Stomach smooth muscle (tissue), 2 donors: ENCODE measurements at regions not wholly inside any gene's neighbourhood (a gene's known extent, or its start where the extent isn't known, plus 50 kb on each side); places are given as distances from the start of the nearest gene placed in this dataset.
A peak's percentile ranks its signal among the peaks of the same experiment; 100 is the strongest.
"Not testable (repeated sequence)": the region's sequence is repeated elsewhere in the genome, so short reads cannot be mapped to it uniquely, and the experiment has no call there.

ENCODE experiments used
- H3K27ac ChIP-seq: one replicate; pipeline ENCODE4 v1.7.0; 2013; ENCODE audit warnings: mild to moderate bottlenecking, low read length, inconsistent platforms
- H3K27me3 ChIP-seq, 2 donors: one replicate each; pipeline ENCODE4 v1.7.0; 2013; ENCODE audit warnings: low read length in 2 of 2; ENCODE audit not compliant: insufficient read depth in 2 of 2, control insufficient read depth in 1 of 2
- H3K36me3 ChIP-seq, 2 donors: one replicate each; pipeline ENCODE4 v1.7.0; 2013; ENCODE audit warnings: low read length in 2 of 2; ENCODE audit not compliant: control insufficient read depth in 2 of 2, insufficient read depth in 2 of 2
- H3K4me1 ChIP-seq: one replicate; pipeline ENCODE4 v1.7.0; 2013; ENCODE audit warnings: low read length; ENCODE audit not compliant: control insufficient read depth, insufficient read depth
- H3K4me3 ChIP-seq, 2 donors: one replicate each; pipeline ENCODE4 v1.7.0; 2013; ENCODE audit warnings: low read length in 2 of 2
- H3K9ac ChIP-seq, 2 donors: one replicate each; pipeline ENCODE4 v1.7.0; 2013; ENCODE audit warnings: low read length in 2 of 2, mild to moderate bottlenecking in 1 of 2
- H3K9me3 ChIP-seq, 2 donors: one replicate each; pipeline ENCODE4 v1.7.0; 2013; ENCODE audit warnings: low read length in 2 of 2; ENCODE audit not compliant: control insufficient read depth in 2 of 2
- donor health status: healthy.
- donor health status: Pancreatic carcinoma.

DNA sequence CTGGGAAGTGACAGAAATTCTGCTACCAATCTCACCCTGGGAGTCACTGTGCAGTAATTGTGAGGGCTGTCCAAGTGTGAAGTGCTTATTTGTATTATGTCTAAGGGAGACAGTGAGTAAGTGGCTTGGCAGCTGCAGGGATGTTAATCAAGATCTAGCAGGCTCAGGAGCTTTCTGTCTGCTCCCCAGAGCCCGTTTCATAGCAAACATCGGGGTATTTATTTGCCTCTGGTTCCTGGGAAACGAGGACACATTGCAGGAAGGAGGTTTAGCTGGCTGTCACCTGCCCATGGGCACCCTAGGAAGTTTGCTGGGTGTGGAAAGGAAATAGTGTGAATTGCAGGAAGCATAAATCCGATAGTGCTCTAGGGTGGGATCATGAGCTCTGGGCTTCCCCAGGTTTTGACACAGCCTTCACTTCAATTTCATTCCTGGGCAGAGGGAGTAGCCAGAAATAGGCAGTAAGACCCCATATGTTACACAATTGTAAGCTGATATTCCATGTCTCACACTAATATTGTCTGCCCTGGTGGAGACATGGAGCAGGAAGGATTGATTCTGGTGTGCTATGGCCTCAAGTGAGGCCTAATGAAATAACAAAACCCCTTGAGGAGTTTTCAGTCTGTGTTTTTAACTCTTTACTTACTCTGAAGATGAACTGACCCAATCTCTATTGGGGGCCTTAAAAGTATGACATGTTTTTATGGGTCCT, 74.1 kb upstream of the MITF start:
- no peak overlapping the region for H3K9ac ChIP-seq
- H3K27ac ChIP-seq, result no peak overlapping the region
- H3K36me3 ChIP-seq, result no peaks in the 10 kb centered on the region
- H3K4me1 ChIP-seq, result no peaks in the 10 kb centered on the region
- H3K9me3 ChIP-seq, result no peaks in the 10 kb centered on the region
- H3K27me3 ChIP-seq, result no peaks in the 10 kb centered on the region
- no peak overlapping the region for H3K4me3 ChIP-seq

DNA sequence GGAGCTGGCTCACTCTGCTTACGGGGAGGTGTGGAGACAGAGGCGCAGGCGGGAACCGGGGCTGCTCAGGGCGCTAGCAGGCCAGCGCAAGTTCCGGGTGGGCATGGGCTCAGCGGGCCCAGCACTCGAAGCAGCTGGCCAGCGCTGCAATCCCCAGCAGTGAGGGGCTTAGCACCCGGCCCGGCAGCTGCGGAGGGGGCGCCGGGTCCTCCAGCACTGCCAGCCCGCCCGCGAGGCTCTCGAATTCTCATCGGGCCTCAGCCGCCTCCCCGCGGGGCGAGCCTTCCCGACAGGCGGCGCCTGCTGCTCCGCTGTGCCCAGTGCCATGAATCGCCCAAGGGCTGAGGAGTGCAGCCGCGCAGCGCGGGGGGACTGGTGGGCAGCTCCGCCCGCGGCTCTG, 78.6 kb upstream of the MITF start:
- H3K4me1 ChIP-seq, result no peaks in the 10 kb centered on the region
- no peak overlapping the region for H3K27ac ChIP-seq
- no peak overlapping the region for H3K4me3 ChIP-seq
- H3K36me3 ChIP-seq, result no peaks in the 10 kb centered on the region
- H3K9me3 ChIP-seq, result no peaks in the 10 kb centered on the region
- H3K9ac ChIP-seq, result no peak overlapping the region
- no peaks in the 10 kb centered on the region for H3K27me3 ChIP-seq

DNA sequence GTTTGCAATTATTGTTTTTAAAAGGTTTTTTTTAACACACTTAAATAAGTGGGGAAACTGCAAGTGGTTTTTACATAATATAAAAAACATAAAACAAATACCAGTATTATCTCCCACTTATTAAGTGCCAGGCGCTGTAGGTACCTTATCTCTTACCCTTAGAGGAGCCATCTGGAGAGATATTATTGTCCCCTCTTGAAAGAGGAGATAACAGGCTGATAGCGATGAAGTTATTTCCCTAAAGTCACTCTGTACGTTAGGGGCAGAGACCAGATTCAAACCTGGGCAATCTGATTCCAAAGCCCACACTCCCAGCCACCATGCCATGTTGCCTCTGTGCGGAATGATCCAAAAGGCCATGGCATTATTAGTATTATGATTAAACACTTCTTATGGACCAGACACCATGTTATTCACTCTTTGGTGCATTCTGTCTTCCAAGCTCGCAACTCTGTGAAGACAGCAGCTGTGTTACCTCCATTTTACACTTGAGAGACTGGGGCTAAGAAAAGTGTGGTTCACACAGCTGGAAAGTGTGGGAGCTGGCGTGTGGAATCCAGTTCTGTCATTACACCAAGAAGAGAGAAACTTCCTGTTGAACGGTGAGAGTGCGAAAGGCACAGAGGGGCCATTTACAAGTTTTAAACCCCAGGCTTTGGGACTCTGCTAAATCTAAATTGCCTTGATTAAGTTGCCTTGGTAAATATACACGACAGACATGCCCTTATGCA, 79.9 kb upstream of the MITF start:
- Histone ChIP-seq H3K9me3 (no peaks in the 10 kb centered on the region), H3K4me1 (no peaks in the 10 kb centered on the region), H3K27me3 (no peaks in the 10 kb centered on the region), H3K4me3 (no peak overlapping the region), H3K9ac (no peak overlapping the region), H3K27ac (no peak overlapping the region), H3K36me3 (no peaks in the 10 kb centered on the region)

DNA sequence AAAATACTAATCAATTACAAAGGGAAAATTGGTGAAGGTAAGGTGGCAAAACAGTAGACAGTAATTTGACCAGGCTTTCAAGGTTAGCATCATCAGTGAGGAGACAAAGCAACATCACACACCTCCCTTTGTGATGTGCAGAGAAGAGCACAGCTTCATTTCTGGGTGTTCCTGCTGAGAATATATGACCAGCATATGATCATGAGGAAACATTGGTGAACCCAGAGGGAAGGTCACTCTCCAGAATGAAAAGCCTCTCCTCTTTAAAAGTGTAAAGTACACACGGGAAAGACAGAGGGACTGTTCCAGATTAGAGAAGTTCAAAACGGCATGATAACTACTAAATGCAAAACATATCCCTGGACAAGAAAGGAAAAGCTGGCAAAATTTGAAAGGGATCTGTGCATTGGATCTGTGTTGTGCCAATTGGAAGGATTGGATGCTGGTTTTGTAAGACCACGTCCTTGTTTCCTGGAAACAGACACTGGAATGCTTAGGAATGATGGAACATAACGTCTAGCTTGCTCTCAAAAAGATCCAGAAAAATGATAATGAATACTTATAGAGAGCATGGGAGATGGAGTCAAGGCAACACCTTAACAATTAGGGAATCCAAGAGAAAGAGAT, 80.6 kb upstream of the MITF start:
- Histone ChIP-seq H3K9me3 (no peaks in the 10 kb centered on the region), H3K4me3 (no peak overlapping the region), H3K27ac (no peak overlapping the region), H3K27me3 (no peaks in the 10 kb centered on the region), H3K36me3 (no peaks in the 10 kb centered on the region), H3K9ac (no peak overlapping the region), H3K4me1 (no peaks in the 10 kb centered on the region)

DNA sequence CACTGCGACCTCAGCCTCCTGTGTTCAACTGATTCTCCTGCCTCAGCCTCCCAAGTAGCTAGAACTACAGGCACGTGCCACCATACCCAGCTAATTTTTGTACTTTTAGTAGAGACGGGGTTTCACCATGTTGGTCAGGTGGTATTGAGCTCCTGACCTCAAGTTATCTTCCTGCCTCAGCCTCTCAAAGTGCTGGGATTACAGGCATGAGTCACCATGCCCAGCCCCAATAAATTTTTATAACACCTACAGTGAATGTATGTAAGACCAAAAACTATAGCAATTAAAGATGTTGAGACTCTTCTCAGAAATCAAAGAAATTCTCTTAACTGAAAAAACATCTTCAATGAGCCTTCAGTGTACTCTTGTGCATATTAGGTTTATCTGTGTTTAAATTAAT, 82.2 kb upstream of the MITF start:
- not testable (repeated sequence) for H3K4me1 ChIP-seq, H3K9ac ChIP-seq, H3K9me3 ChIP-seq, H3K27me3 ChIP-seq, H3K27ac ChIP-seq, H3K4me3 ChIP-seq, H3K36me3 ChIP-seq

DNA sequence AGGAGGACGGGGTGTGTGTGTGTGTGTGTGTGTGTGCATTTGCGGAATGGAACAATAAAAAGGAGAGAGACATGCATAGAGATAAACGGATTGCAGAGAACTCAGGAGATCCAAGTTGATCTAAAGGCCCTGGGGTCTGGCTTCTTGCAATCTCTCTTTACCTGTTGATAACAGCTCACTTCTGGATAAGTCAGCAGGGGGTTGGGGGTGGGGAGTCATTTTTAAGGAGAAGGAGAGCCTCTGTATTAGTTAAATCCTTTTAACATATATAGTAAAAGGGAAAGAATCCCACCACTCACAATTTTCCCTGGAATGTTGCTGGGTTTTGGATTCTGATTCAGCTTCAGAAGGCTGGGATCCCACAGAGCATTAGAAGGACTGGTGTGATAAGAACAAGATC, 87.5 kb upstream of the MITF start:
- Histone ChIP-seq H3K27me3 (peaks cover 0 to 3% of the 10 kb centered on the region in 2 donors), H3K36me3 (no peaks in the 10 kb centered on the region), H3K4me1 (no peaks in the 10 kb centered on the region), H3K9ac (no peak overlapping the region), H3K4me3 (no peak overlapping the region), H3K27ac (no peak overlapping the region), H3K9me3 (no peaks in the 10 kb centered on the region)

DNA sequence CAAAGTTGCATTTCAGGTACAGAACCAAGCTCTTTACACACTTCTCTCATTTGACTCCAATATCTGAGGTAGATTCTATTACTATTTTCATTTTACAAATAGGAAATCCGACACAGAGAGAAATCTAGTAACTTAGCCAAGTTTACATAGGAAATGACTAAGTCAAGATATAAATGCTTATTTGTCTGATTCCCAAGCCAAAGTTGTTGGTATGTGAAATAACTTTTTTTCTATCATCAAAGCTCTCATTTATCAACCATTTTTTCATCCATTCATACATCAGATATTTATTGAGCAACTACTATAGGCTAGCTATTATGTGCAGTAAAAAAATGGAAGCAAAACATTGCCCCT, 89.2 kb upstream of the MITF start:
- peaks cover 0 to 3% of the 10 kb centered on the region in 2 donors for H3K27me3 ChIP-seq
- no peaks in the 10 kb centered on the region for H3K36me3 ChIP-seq
- no peaks in the 10 kb centered on the region for H3K9me3 ChIP-seq
- peak overlapping the region; percentile 41 to 44 for H3K4me3 ChIP-seq
- H3K4me1 ChIP-seq, result no peaks in the 10 kb centered on the region
- no peak overlapping the region for H3K27ac ChIP-seq
- no peak overlapping the region for H3K9ac ChIP-seq

DNA sequence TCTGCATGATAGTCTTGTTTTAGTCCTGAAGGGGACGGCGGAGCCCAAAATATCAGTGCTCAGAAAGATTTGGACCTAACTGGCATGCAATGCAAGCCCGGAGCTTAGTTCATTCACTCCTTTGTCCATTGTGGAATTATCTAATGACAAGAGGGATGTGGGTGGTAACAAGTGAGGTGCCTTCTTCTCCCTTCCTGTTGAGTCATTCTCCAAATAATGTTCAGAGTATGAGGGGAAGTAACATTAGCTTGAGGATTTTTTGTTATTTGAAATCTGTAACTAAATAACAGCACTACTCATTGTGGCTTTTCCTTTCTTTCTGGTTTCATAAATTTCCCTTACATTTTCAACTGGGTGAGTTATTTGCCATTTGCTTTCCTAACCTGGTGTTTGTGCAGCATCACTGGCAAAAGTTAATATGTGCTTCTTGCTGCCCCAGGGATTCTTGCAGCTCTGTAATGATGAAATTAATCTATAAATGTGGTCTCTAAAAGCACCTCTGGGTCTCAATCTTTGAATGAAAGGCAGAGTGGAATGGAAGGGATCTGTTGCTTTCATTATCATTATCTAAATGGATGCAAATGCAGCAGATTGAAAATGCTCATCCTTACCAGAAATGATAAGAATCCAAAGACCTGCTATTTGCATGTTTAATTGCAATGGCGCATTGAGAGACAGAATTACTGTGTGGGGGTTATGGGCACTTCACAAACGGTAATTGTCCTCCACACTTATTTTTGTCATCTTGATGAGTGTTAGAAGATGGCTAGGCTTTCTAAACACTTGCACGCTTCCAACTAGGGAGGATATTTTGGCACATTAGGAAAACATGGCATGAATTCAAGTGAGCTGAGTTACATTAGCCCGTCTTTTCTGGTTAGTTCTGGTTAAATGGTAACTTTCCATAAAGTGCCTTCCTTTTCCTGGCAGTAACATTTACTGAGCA, 89.9 kb upstream of the MITF start:
- Histone ChIP-seq H3K27me3 (peaks cover 0 to 3% of the 10 kb centered on the region in 2 donors), H3K4me1 (no peaks in the 10 kb centered on the region), H3K4me3 (peak overlapping the region; percentile 41 to 44), H3K9ac (no peak overlapping the region), H3K36me3 (no peaks in the 10 kb centered on the region), H3K27ac (no peak overlapping the region), H3K9me3 (no peaks in the 10 kb centered on the region)

DNA sequence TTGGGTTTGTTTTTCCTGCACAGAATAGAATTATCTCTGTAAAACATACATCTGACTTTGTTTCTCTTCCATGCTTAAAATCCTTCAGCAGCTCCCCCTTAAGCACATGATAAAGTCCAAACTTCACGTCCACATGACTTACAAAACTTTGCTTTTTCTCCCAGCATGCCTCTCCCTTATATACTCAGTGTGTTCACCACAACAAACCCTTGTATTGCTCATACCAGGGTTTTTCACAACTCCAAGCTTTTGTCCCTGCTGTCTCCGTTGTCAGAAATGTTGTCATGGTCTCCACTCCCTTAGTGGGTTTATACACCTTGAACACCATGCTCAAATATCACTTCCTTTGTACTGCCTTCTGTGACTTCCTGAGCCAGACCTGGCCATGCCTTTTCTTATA, 91.1 kb upstream of the MITF start:
- Histone ChIP-seq H3K27ac (no peak overlapping the region), H3K4me1 (no peaks in the 10 kb centered on the region), H3K36me3 (no peaks in the 10 kb centered on the region)

DNA sequence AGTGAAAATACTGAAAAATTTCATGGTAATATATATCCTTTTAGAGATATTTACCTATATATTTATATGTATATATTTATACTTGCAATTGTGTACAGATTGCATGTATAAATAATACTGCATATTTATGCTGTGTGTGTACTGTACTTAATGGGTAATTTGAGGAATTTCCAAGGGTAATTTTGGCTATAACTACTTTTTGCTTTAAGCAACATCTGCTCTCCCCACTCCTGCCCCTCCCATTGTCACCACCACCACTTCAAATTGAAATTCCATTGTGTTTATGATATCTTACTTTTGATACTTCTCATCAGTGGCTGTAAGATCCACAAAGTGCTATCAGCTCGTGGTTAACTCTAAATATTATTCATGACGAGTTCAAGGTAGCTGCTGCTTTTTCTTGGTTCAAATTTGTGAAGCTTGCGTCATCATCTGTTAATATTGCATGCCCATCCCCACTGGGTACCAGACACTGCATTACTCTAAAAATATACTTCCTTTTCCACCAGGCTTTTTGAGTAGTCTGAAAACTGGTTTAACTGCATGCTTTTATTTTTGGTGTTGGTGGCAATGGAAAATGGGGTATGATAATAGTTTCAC, 91.7 kb upstream of the MITF start:
- no peak overlapping the region for H3K27ac ChIP-seq
- no peaks in the 10 kb centered on the region for H3K36me3 ChIP-seq
- H3K27me3 ChIP-seq, result peaks cover 0 to 3% of the 10 kb centered on the region in 2 donors
- no peaks in the 10 kb centered on the region for H3K4me1 ChIP-seq
- H3K9ac ChIP-seq, result no peak overlapping the region
- H3K4me3 ChIP-seq, result no peak overlapping the region
- no peaks in the 10 kb centered on the region for H3K9me3 ChIP-seq

More for the DNA sequence above, 91.1 kb upstream of the MITF start:
- Histone ChIP-seq H3K27me3 (peaks cover 0 to 3% of the 10 kb centered on the region in 2 donors), H3K9ac (no peak overlapping the region), H3K4me3 (no peak overlapping the region), H3K9me3 (no peaks in the 10 kb centered on the region)
